GM12875 (cell line): ENCODE measurements at regions not wholly inside any gene's neighbourhood (a gene's known extent, or its start where the extent isn't known, plus 50 kb on each side); places are given as distances from the start of the nearest gene placed in this dataset.

ENCODE experiments used
- H3K4me3 ChIP-seq: one replicate; pipeline ENCODE4 v1.5.1; 2011; ENCODE audit warnings: low read depth, low read length, control low read depth
- CTCF ChIP-seq: IDR thresholded peaks from 2 replicates; pipeline ENCODE4 v1.5.1; 2011; ENCODE audit warnings: low read depth, mild to moderate bottlenecking, control low read depth, inconsistent platforms, low read length, moderate library complexity, borderline replicate concordance; ENCODE audit not compliant: insufficient read depth

- TF ChIP-seq CTCF = no peak
- H3K4me3 ChIP-seq = no peak overlapping the region
Observed at GRCh38 chr12:131249246-131250027, 295.7 kb downstream of the ADGRD1 start.

GRCh38 chr12:131250028-131250950 lies 296.6 kb downstream of the ADGRD1 start:
- H3K4me3 ChIP-seq = no peak overlapping the region
- no peak for TF ChIP-seq CTCF

- H3K4me3 ChIP-seq = no peak overlapping the region
- no peak for TF ChIP-seq CTCF
Observed at GRCh38 chr12:131250951-131251315, 297.2 kb downstream of the ADGRD1 start.

GRCh38 chr12:131251336-131252101 lies 297.8 kb downstream of the ADGRD1 start:
- no peak overlapping the region for H3K4me3 ChIP-seq
- TF ChIP-seq CTCF = no peak

- no peak overlapping the region for H3K4me3 ChIP-seq
- no peak for TF ChIP-seq CTCF
Observed at GRCh38 chr12:131253376-131254026, 299.8 kb downstream of the ADGRD1 start.

- TF ChIP-seq CTCF = no peak
Observed at GRCh38 chr12:131254374-131254773, 300.7 kb downstream of the ADGRD1 start.

More at GRCh38 chr12:131254374-131254773, 300.7 kb downstream of the ADGRD1 start:
- no peak overlapping the region for H3K4me3 ChIP-seq
